ENCODE measurements at regions not wholly inside any gene's neighbourhood (a gene's known extent, or its start where the extent isn't known, plus 50 kb on each side); places are given as distances from the start of the nearest gene placed in this dataset.

DNA sequence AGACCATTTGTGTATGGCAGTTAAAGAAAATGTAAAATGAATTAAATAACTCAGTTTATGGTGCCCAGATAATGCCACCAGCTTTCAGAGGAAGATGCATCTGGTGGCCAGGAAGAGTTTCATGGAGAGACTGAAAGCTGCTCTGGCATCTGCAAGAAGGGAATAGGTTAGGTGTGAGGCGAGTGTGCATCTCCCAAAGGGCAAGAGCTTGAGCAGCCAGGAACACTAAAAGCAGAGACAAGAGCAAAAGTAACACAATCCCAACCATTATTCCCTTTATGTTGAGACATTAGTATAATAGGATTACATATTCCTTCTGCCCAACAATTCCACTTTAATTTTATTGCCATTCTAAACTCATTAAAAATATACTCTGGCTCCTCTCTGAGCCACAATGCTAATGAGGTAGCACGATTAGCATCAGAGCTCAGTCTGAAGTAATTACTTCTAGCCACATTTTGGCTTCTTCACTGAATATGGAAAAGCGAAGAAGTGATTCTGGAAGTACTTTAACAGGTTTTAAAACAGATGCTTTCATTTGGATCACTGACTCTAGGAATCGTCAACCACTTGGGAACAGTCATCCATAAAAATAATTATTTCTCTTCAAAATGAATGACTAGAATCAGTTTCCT, 309.4 kb upstream of the TMTC1 start:
- TF ChIP-seq TAF1 (conservative IDR thresholded peaks at IDR 0.05) (no peak), JUND (IDR thresholded peaks at IDR 0.05) (no peak), SP1 (IDR thresholded peaks at IDR 0.05) (no peak), FOXA1 (IDR thresholded peaks at IDR 0.05) (no peak)
- TF ChIP-seq, protein P1, sequence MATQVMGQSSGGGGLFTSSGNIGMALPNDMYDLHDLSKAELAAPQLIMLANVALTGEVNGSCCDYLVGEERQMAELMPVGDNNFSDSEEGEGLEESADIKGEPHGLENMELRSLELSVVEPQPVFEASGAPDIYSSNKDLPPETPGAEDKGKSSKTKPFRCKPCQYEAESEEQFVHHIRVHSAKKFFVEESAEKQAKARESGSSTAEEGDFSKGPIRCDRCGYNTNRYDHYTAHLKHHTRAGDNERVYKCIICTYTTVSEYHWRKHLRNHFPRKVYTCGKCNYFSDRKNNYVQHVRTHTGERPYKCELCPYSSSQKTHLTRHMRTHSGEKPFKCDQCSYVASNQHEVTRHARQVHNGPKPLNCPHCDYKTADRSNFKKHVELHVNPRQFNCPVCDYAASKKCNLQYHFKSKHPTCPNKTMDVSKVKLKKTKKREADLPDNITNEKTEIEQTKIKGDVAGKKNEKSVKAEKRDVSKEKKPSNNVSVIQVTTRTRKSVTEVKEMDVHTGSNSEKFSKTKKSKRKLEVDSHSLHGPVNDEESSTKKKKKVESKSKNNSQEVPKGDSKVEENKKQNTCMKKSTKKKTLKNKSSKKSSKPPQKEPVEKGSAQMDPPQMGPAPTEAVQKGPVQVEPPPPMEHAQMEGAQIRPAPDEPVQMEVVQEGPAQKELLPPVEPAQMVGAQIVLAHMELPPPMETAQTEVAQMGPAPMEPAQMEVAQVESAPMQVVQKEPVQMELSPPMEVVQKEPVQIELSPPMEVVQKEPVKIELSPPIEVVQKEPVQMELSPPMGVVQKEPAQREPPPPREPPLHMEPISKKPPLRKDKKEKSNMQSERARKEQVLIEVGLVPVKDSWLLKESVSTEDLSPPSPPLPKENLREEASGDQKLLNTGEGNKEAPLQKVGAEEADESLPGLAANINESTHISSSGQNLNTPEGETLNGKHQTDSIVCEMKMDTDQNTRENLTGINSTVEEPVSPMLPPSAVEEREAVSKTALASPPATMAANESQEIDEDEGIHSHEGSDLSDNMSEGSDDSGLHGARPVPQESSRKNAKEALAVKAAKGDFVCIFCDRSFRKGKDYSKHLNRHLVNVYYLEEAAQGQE (IDR thresholded peaks at IDR 0.05): no peak
- TF ChIP-seq, protein P2, sequence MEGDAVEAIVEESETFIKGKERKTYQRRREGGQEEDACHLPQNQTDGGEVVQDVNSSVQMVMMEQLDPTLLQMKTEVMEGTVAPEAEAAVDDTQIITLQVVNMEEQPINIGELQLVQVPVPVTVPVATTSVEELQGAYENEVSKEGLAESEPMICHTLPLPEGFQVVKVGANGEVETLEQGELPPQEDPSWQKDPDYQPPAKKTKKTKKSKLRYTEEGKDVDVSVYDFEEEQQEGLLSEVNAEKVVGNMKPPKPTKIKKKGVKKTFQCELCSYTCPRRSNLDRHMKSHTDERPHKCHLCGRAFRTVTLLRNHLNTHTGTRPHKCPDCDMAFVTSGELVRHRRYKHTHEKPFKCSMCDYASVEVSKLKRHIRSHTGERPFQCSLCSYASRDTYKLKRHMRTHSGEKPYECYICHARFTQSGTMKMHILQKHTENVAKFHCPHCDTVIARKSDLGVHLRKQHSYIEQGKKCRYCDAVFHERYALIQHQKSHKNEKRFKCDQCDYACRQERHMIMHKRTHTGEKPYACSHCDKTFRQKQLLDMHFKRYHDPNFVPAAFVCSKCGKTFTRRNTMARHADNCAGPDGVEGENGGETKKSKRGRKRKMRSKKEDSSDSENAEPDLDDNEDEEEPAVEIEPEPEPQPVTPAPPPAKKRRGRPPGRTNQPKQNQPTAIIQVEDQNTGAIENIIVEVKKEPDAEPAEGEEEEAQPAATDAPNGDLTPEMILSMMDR (IDR thresholded peaks at IDR 0.05; ENCODE audit: low read depth, low read length, missing input control): no peak
- TF ChIP-seq, protein P3, sequence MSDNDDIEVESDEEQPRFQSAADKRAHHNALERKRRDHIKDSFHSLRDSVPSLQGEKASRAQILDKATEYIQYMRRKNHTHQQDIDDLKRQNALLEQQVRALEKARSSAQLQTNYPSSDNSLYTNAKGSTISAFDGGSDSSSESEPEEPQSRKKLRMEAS (IDR thresholded peaks at IDR 0.05): no peak
